ENCODE measurements at regions not wholly inside any gene's neighbourhood (a gene's known extent, or its start where the extent isn't known, plus 50 kb on each side); places are given as distances from the start of the nearest gene placed in this dataset.

- TF ChIP-seq CTCF (IDR thresholded peaks at IDR 0.05; ENCODE audit: poor library complexity) (no peak), EZH2 (IDR thresholded peaks at IDR 0.05; ENCODE audit: borderline replicate concordance) (no peak)
Measured at GRCh38 chr10:65360497-65360896, 1565.3 kb upstream of the LRRTM3 start.

Measured in hepatocyte (in vitro differentiated cells).